Heart left ventricle (tissue), 16 donors: ENCODE measurements at regions not wholly inside any gene's neighbourhood (a gene's known extent, or its start where the extent isn't known, plus 50 kb on each side); places are given as distances from the start of the nearest gene placed in this dataset.

Experiments used
- ATAC-seq, 4 donors: fragments of 200-7000 bp; cut with Tn5 transposase; one replicate each; pipeline ENCODE4 v1.9.1; 2020 to 2022; ENCODE audit warnings: moderate library complexity in 4 of 4, mild to moderate bottlenecking in 3 of 4, moderate number of reproducible peaks in 1 of 4
- DNase-seq, 5 donors: peaks; one replicate each; pipeline ENCODE4 v3.0.0-alpha.2; 2020
- H3K27ac ChIP-seq, 12 donors: fragments of 200-600 bp; sonication (generic) in 4 of 12; one replicate each; pipeline versions ENCODE4 v1.5.0 to v1.8.0; 2016 to 2022; ENCODE audit warnings: mild to moderate bottlenecking in 2 of 12
- H3K27me3 ChIP-seq, 9 donors: fragments of 200-600 bp; sonication (generic) in 2 of 9; one replicate each; pipeline versions ENCODE4 v1.5.1 to v1.8.0; 2016 to 2022; ENCODE audit warnings: mild to moderate bottlenecking in 3 of 9
- H3K36me3 ChIP-seq, 9 donors: fragments of 200-600 bp; sonication (generic) in 2 of 9; one replicate each; pipeline versions ENCODE4 v1.5.0 to v1.8.0; 2018 to 2022; ENCODE audit warnings: mild to moderate bottlenecking in 2 of 9
- H3K4me1 ChIP-seq, 12 donors: fragments of 200-600 bp; sonication (generic) in 4 of 12; one replicate each; pipeline versions ENCODE4 v1.5.0 to v1.8.0; 2016 to 2022; ENCODE audit warnings: mild to moderate bottlenecking in 3 of 12
- H3K4me3 ChIP-seq, 12 donors: fragments of 200-600 bp; sonication (generic) in 4 of 12; one replicate each; pipeline versions ENCODE4 v1.5.0 to v1.8.0; 2017 to 2022; ENCODE audit warnings: mild to moderate bottlenecking in 9 of 12, moderate library complexity in 4 of 12
- H3K9me3 ChIP-seq, 12 donors: fragments of 200-600 bp; sonication (generic) in 4 of 12; one replicate each; pipeline versions ENCODE4 v1.5.0 to v1.8.0; 2016 to 2022; ENCODE audit warnings: mild to moderate bottlenecking in 1 of 12
- POLR2A ChIP-seq, 2 donors: fragments of 450-650 bp; IDR thresholded peaks; one replicate each; pipeline ENCODE4 v1.6.1; 2017; ENCODE audit warnings: antibody characterized with exemption in 2 of 2, mild to moderate bottlenecking in 2 of 2, moderate library complexity in 2 of 2
- WGBS, 4 donors: extraction: QIAGEN DNeasy Blood & Tissue Kit in 2 of 4; methylation state at CpG; one replicate each; pipeline versions ENCODE4 v1.1.5 to v1.1.7; 2013 to 2018; 5-methylcytosine and 5-hydroxymethylcytosine counted together
- intact Hi-C, 10 donors: fragments of 100-400 bp; cut with DNase I; formaldehyde crosslinking; loops; one replicate each; pipeline versions ENCODE4 v1.11.1 to v1.14.2; 2022
- TF ChIP-seq, protein P1 (sequence below), 12 donors: fragments of 200-600 bp; sonication (generic) in 4 of 12; IDR thresholded peaks; one replicate each; pipeline versions ENCODE4 v1.5.0 to v1.8.0; 2018 to 2022; ENCODE audit warnings: antibody characterized with exemption in 12 of 12, mild to moderate bottlenecking in 5 of 12
- donor health status: ischemic (EF 13 %, LVEDD 7.1; RV severe dilation, severe dysfunction).
- donor health status: healthy with polysubstance abuse.
- donor health status: DM: no; HTN: yes; CAD: no.
- donor health status: DM: no; HTN: no; CAD: no.
- donor health status: ischemic (EF 25% LVEDD 6.9; RV normal size, moderate dysfunction).
- donor health status: ischemic (EF 25% LVEDD 5.7; RV mildly dilated, moderate dysfunction).
- donor health status: healthy.
- donor health status: DM: yes; HTN: yes; CAD: no.
- donor health status: ischemic (EF 35%, LVEDD 5.7; RV mildly dilated, moderate dysfunction).
- donor health status: nonischemic (EF 11% LVEDD 7.7; RV severe dilation, severe dysfunction).
- donor health status: DM: yes; HTN: yes; CAD: no.
- donor health status: PGD.
- donor health status: ischemic (EF 29% LVEDD 5.4; RV normal size, mild dysfunction).
- donor health status: nonischemic (EF 23%, LVEDD 6.1; RV moderate dilation, normal function).

GRCh38 chr5:7068899-7069298 is 327.0 kb upstream of the ADCY2 start:
- ATAC-seq (no peak), DNase-seq (no peak)
- Histone ChIP-seq H3K36me3 (no peaks in the 10 kb centered on the region), H3K4me1 (no peaks in the 10 kb centered on the region), H3K27ac (no peak overlapping the region), H3K27me3 (no peaks in the 10 kb centered on the region), H3K9me3 (no peaks in the 10 kb centered on the region), H3K4me3 (no peak overlapping the region)
- TF ChIP-seq POLR2A (IDR thresholded peaks at IDR 0.05), result no peak
- TF ChIP-seq, protein P1, sequence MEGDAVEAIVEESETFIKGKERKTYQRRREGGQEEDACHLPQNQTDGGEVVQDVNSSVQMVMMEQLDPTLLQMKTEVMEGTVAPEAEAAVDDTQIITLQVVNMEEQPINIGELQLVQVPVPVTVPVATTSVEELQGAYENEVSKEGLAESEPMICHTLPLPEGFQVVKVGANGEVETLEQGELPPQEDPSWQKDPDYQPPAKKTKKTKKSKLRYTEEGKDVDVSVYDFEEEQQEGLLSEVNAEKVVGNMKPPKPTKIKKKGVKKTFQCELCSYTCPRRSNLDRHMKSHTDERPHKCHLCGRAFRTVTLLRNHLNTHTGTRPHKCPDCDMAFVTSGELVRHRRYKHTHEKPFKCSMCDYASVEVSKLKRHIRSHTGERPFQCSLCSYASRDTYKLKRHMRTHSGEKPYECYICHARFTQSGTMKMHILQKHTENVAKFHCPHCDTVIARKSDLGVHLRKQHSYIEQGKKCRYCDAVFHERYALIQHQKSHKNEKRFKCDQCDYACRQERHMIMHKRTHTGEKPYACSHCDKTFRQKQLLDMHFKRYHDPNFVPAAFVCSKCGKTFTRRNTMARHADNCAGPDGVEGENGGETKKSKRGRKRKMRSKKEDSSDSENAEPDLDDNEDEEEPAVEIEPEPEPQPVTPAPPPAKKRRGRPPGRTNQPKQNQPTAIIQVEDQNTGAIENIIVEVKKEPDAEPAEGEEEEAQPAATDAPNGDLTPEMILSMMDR (IDR thresholded peaks at IDR 0.05), result no peak
- 79 to 85% (median 84%) methylated on average over 5 of the region's 5 CpGs for WGBS, 4 donors
- intact Hi-C loops, result no loop called here

GRCh38 chr5:7072188-7072587 is 323.8 kb upstream of the ADCY2 start:
- no peak for TF ChIP-seq POLR2A (IDR thresholded peaks at IDR 0.05)
- TF ChIP-seq, protein P1 (IDR thresholded peaks at IDR 0.05), result no peak
- Histone ChIP-seq H3K9me3 (no peaks in the 10 kb centered on the region), H3K27ac (no peak overlapping the region), H3K36me3 (no peaks in the 10 kb centered on the region), H3K4me3 (no peak overlapping the region), H3K4me1 (no peaks in the 10 kb centered on the region), H3K27me3 (no peaks in the 10 kb centered on the region)
- DNase-seq (no peak), ATAC-seq (no peak)
- WGBS, 4 donors, result 48 to 57% (median 53%) methylated on average over 4 of the region's 4 CpGs
- intact Hi-C loops, result no loop called here

DNA sequence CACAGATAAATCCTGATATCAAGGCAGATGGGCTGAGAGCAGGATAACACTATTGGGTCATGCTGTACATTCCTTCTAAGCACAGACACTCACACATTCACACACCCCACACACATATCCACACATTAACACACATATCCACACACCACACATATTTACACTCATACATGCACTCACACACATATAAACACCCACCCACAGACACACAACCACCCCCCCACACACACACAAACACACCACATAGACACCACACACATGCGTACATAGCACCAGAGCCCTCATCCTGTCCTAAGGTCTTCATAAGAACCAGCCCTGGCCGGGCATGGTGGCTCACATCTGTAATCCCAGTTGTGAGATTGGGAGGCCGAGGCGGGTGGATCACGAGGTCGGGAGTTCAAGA is 322.3 kb upstream of the ADCY2 start:
- intact Hi-C loops, result no loop called here
- ATAC-seq, result no peak
- no peaks in the 10 kb centered on the region for H3K9me3 ChIP-seq
- H3K4me3 ChIP-seq, result no peak overlapping the region
- no peaks in the 10 kb centered on the region for H3K4me1 ChIP-seq
- 76 to 84% (median 82%) methylated on average over 6 of the region's 6 CpGs for WGBS, 4 donors
- DNase-seq, result no peak
- TF ChIP-seq, protein P1 (IDR thresholded peaks at IDR 0.05), result no peak
- TF ChIP-seq POLR2A (IDR thresholded peaks at IDR 0.05), result no peak
- no peaks in the 10 kb centered on the region for H3K36me3 ChIP-seq
- H3K27ac ChIP-seq, result no peak overlapping the region
- H3K27me3 ChIP-seq, result peaks cover 0 to 7% (median 0%) of the 10 kb centered on the region in 9 donors

DNA sequence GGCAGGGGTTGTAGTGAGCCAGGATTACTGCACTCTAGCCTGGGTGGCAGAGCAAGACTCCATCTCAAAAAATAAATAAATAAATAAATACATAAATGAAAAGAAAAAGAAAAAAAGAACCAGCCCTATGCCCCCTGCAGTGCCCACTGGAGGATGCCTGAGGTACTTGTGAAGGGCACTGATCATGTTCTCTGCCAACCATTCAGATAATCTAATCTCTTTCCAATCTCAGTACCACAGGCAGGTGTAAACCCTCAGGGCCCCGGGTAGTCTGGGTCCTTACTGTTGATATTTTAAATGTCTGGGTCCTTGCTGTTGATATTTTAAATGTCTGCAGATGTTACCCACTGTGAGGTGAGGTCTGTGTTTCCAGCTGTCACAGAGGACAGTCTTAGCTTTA is 321.8 kb upstream of the ADCY2 start:
- Histone ChIP-seq H3K27ac (no peak overlapping the region), H3K4me1 (no peaks in the 10 kb centered on the region), H3K27me3 (peaks cover 0 to 7% (median 0%) of the 10 kb centered on the region in 9 donors), H3K36me3 (no peaks in the 10 kb centered on the region), H3K9me3 (no peaks in the 10 kb centered on the region), H3K4me3 (no peak overlapping the region)
- WGBS, 4 donors, result 35 to 52% (median 47%) methylated on average over 1 of the region's 1 CpG
- ATAC-seq (no peak), DNase-seq (no peak)
- intact Hi-C loops, result no loop called here
- TF ChIP-seq, protein P1 (IDR thresholded peaks at IDR 0.05), result no peak
- no peak for TF ChIP-seq POLR2A (IDR thresholded peaks at IDR 0.05)
